Gastroesophageal sphincter (tissue), 3 donors: ENCODE measurements at regions not wholly inside any gene's neighbourhood (a gene's known extent, or its start where the extent isn't known, plus 50 kb on each side); places are given as distances from the start of the nearest gene placed in this dataset.

Experiments
- POLR2A ChIP-seq, 2 donors: fragments of 450-650 bp; IDR thresholded peaks; one replicate each; pipeline ENCODE4 v1.6.1; 2017; ENCODE audit warnings: antibody characterized with exemption in 2 of 2, mild to moderate bottlenecking in 2 of 2, moderate library complexity in 1 of 2
- POLR2AphosphoS5 ChIP-seq: sonication (generic); formaldehyde crosslinking; IDR thresholded peaks from one replicate; pipeline ENCODE4 v1.6.1; 2017; ENCODE audit warnings: antibody characterized with exemption
- TF ChIP-seq, protein P1 (sequence below), 4 experiments: fragments of 200-600 bp in 2 of 4; fragments of 450-650 bp in 2 of 4; sonication (generic) in 1 of 4; IDR thresholded peaks; one replicate each; pipeline ENCODE4 v1.5.1; 2017 to 2019; ENCODE audit warnings: antibody characterized with exemption in 4 of 4, mild to moderate bottlenecking in 2 of 4, moderate library complexity in 2 of 4

GRCh38 chr4:23972187-23972586, 82.3 kb upstream of the PPARGC1A start:
- TF ChIP-seq, protein P1, sequence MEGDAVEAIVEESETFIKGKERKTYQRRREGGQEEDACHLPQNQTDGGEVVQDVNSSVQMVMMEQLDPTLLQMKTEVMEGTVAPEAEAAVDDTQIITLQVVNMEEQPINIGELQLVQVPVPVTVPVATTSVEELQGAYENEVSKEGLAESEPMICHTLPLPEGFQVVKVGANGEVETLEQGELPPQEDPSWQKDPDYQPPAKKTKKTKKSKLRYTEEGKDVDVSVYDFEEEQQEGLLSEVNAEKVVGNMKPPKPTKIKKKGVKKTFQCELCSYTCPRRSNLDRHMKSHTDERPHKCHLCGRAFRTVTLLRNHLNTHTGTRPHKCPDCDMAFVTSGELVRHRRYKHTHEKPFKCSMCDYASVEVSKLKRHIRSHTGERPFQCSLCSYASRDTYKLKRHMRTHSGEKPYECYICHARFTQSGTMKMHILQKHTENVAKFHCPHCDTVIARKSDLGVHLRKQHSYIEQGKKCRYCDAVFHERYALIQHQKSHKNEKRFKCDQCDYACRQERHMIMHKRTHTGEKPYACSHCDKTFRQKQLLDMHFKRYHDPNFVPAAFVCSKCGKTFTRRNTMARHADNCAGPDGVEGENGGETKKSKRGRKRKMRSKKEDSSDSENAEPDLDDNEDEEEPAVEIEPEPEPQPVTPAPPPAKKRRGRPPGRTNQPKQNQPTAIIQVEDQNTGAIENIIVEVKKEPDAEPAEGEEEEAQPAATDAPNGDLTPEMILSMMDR (IDR thresholded peaks at IDR 0.05) = no peak
- TF ChIP-seq POLR2AphosphoS5 = no peak
- no peak for TF ChIP-seq POLR2A (IDR thresholded peaks at IDR 0.05)
